ENCODE measurements at regions not wholly inside any gene's neighbourhood (a gene's known extent, or its start where the extent isn't known, plus 50 kb on each side); places are given as distances from the start of the nearest gene placed in this dataset.

DNA sequence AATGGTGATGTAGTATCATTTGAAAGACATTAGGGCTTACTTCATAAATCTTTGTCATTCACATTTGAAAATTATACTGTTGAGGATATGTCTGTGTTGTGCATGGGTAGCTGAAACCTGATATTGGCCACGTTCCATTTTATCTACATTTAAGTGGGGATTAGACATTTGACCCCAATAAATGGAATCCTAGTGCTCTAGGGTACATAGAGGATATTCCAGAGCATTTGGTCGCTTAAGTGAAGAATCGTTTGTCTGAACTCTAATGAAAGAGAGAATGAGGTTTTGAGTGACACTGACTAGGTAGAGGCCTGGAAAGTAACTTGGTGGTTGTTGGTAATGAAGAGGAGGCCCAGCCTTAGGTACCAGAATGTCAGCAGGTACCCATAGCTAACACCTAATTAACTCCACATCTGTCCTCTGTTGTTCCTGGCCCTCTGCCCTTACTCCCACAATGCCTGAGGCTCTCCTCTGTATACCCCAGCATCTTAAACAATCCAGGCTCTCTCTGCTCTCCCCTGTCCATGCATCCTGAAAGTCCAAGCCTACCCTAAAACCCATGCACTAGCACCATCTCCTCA, 299.5 kb upstream of the KLF3 start:
- Histone ChIP-seq H3K36me3 (no peaks in the 10 kb centered on the region), H3K27ac (no peak overlapping the region), H3K9me3 (no peaks in the 10 kb centered on the region), H3K27me3 (no peaks in the 10 kb centered on the region), H3K4me3 (no peak overlapping the region), H3K4me1 (peaks cover 0 to 23% (median 6%) of the 10 kb centered on the region in 4 donors)
- ATAC-seq (no peak), DNase-seq (no peak)
- no peak for TF ChIP-seq POLR2A (IDR thresholded peaks at IDR 0.05)
- TF ChIP-seq, protein P1, sequence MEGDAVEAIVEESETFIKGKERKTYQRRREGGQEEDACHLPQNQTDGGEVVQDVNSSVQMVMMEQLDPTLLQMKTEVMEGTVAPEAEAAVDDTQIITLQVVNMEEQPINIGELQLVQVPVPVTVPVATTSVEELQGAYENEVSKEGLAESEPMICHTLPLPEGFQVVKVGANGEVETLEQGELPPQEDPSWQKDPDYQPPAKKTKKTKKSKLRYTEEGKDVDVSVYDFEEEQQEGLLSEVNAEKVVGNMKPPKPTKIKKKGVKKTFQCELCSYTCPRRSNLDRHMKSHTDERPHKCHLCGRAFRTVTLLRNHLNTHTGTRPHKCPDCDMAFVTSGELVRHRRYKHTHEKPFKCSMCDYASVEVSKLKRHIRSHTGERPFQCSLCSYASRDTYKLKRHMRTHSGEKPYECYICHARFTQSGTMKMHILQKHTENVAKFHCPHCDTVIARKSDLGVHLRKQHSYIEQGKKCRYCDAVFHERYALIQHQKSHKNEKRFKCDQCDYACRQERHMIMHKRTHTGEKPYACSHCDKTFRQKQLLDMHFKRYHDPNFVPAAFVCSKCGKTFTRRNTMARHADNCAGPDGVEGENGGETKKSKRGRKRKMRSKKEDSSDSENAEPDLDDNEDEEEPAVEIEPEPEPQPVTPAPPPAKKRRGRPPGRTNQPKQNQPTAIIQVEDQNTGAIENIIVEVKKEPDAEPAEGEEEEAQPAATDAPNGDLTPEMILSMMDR (IDR thresholded peaks at IDR 0.05): no peak
- 100% methylated on average over 3 of the region's 3 CpGs for WGBS (ENCODE audit: insufficient coverage, low coverage, low lambda C conversion rate, missing lambda C conversion rate)
- intact Hi-C loops (cut with DNase I): no loop called here

DNA sequence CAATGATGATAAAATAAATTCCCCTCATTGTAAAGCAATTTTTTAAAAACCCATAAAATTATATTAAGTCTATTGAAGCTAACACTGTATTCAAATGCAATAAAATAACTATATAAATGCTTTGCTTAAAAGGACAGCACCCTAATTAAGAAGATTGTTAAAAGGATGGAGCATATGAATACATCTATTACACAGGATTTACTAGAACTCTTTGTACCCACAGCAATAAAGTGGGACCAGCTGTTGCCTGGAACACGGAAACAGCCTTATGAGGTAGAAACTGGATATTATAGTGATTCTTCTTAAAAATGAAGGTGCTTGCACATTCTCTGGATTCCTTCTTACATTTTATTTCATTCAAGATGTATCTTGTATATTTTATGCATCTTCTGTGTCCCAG, 298.7 kb upstream of the KLF3 start:
- DNase-seq: no peak
- H3K4me3 ChIP-seq: no peak overlapping the region
- WGBS (ENCODE audit: insufficient coverage, low coverage, low lambda C conversion rate, missing lambda C conversion rate): 100% methylated on average over 1 of the region's 1 CpG
- ATAC-seq: no peak
- intact Hi-C loops (cut with DNase I): no loop called here
- no peaks in the 10 kb centered on the region for H3K36me3 ChIP-seq
- H3K27ac ChIP-seq: no peak overlapping the region
- H3K27me3 ChIP-seq: no peaks in the 10 kb centered on the region
- no peaks in the 10 kb centered on the region for H3K9me3 ChIP-seq
- peaks cover 0 to 23% (median 6%) of the 10 kb centered on the region in 4 donors for H3K4me1 ChIP-seq
- TF ChIP-seq POLR2A (IDR thresholded peaks at IDR 0.05): no peak
- TF ChIP-seq, protein P1 (IDR thresholded peaks at IDR 0.05): no peak

DNA sequence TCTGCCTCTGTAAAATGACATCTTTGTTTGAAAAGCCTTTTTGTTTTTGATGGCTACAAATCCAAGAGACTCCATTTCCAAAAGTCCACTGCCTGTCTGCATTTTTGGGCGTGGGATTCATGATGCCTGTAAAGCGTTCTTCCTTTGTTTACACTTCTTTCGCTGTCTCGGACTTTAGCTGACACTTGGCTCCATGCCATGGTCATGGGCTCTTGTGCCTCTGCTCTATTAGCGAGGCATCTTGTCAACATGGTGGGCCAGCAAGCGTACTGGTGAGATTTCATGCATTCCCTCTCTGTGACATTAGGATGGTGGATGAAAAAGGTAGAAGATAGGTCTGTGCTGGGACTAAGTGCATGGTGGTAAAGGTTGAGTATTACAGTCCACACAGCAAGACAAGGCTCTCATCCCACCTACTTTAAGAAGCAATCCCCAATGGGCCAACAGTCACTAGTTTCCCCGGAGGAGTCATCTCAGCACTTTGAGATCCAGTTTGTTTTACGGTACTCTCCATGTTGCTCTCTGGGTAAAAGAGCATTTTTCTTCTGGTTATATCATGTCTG, 298.2 kb upstream of the KLF3 start:
- Histone ChIP-seq H3K27me3 (no peaks in the 10 kb centered on the region), H3K4me3 (no peak overlapping the region), H3K27ac (peak overlapping the region in 1 of 3 donors; percentile 64), H3K9me3 (no peaks in the 10 kb centered on the region), H3K4me1 (peaks cover 0 to 23% (median 6%) of the 10 kb centered on the region in 4 donors), H3K36me3 (no peaks in the 10 kb centered on the region)
- peak in 1 of 4 donors; percentile 49 for ATAC-seq
- TF ChIP-seq, protein P1 (IDR thresholded peaks at IDR 0.05): no peak
- TF ChIP-seq POLR2A (IDR thresholded peaks at IDR 0.05): no peak
- peak in 1 of 3 donors; percentile 18 for DNase-seq
- intact Hi-C loops (cut with DNase I): no loop called here
- WGBS (ENCODE audit: insufficient coverage, low coverage, low lambda C conversion rate, missing lambda C conversion rate): 60% methylated on average over 8 of the region's 8 CpGs

- Histone ChIP-seq H3K4me3 (no peak overlapping the region), H3K4me1 (peaks cover 0 to 23% (median 6%) of the 10 kb centered on the region in 4 donors), H3K9me3 (no peaks in the 10 kb centered on the region), H3K27me3 (no peaks in the 10 kb centered on the region), H3K27ac (peak overlapping the region in 1 of 3 donors; percentile 64), H3K36me3 (no peaks in the 10 kb centered on the region)
- TF ChIP-seq, protein P1 (IDR thresholded peaks at IDR 0.05): no peak
- TF ChIP-seq POLR2A (IDR thresholded peaks at IDR 0.05): no peak
- DNase-seq (peak; percentile 17 to 72 (median 70)), ATAC-seq (peak; percentile 83 to 94 (median 88))
- intact Hi-C loops (cut with DNase I): no loop called here
Measured at GRCh38 chr4:38366456-38366855, 297.5 kb upstream of the KLF3 start.

Measured in right lobe of liver (tissue), 6 donors.